ENCODE measurements at regions not wholly inside any gene's neighbourhood (a gene's known extent, or its start where the extent isn't known, plus 50 kb on each side); places are given as distances from the start of the nearest gene placed in this dataset.

DNA sequence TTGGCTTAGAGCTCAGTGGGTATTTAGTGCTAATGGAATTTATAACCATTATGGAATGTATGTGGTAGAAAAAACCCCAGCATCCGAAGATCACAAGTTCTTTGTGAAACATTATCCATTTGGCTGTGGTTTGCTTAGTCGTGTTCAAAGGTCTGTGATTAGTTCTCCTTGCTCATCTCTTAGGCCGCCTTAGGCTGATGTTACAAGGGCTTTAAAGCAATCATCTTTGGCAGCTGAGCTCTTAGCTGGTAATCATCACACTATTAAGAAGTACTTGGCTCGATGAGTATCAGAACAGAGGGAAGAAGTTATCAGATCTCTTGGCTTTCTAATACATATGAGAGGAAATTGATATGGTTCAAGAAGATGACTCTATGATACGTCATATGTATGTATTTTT is 124.1 kb upstream of the E2F7 start:
- DNase-seq, result no peak

DNA sequence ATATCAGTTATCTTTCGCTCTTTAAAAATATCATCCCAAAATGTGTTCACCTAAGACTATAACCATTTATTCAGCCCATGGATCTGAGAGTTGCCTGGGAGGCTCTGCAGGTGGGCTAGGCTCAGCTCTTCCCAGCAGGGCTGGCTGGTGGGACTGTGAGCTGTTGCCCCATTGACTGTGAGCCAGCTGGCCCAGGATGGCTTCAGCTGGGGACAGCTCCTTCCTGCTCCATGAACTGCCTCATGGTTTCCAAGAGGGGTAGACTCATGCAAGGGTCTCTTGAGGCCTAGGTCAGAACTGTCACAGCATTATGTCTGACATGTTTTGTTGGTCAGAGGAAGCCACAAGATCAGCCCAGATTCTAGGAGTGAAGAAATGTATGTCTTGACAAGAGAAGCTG is 114.1 kb upstream of the E2F7 start:
- DNase-seq, result no peak

DNA sequence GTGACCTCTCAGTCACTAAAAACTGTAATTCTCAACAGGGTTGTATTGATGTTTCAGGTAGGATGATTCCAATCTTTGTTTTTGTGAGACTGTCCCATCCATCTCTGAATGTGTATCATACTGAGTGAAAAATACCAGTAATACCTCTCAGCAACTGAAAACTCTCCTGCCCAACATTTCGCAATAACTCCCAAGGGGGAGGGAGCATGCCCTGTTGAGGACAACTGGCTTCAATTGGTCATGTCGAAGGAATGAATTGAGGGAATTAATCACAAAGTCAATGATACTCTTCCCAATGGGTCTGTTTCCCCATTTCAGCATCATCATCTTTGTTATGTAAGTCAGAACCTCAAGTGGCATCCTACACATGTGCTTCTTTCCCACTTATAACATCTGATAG is 102.4 kb upstream of the E2F7 start:
- no peak for DNase-seq

DNA sequence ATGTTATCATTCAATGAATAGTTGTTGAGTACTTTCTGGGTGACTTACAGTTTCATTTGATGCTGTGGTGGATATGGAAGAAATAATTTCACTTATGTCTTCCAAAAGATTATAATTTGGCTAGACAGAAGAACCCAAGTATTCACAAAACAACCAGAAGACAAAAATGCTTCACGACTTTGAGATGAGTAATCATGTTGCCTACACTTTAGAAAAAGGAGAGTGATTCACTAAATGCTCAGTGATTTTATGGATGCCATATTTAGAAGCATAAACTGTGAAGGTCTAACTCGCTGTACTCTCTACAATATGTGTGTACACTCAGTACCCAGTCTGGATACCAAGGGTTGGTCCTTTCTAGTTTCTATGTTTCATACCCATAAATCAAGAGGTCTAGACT is 101.3 kb upstream of the E2F7 start:
- DNase-seq, result no peak

DNA sequence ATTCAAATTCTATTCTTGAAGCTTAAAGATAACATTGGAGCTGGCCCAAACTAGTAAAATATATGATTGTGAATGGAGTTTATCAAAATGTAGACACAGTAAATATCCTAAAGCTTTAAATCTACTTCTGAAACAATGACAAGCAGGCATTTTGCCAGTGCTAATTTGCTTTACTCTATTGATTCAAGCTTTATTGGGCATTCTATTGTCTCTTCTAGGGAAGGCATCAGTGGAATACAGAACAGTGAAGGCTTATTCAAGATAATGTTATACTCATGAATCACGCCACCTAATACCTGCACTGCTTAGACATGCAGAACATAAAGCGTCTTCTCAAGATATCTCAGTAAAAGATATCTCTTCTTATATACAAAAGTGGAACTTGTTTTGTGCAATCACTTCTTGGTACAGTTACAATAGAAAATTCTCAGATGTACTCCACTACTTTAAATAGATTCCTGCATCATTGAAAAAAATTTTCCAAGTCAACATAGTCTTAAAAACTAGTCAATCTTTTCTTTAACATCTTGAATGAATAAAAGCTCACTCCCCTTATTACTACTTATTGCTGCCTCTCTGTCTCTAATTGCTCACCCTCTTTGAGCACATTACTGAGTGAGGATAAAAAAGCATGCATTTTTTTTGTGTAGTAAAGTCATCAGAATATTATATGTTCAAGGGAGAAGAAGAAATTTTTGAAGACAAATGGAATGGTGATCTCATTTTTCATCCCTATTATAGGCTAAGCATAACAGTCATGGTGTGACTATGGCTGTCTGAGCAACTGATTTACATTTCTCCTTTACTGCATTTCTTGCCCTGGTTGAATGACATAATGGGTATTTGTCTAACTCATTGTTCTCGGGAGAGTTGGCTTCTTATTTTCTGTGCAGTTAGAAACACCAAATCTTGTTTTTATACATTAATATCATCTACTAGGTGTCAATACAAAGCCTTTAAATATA is 98.0 kb upstream of the E2F7 start:
- no peak for DNase-seq

DNA sequence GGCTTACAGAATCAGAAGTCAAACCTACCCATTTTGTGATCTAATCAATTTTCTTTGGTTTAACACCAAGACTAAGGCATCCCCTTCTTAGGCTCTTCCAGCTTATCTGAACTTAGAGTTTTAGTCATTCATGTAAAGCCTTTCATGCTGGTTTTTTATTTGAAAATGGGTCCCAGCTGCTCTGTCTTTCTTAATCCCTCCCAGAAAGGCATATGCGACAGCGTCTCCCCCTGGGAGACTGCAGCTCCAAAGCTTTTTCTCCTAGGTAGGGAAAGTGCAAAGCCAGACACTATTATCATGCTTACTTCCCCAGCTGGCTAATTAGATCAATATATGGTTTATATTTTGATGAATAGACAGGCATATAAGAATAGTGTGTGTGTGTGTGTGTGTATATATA is 96.6 kb upstream of the E2F7 start:
- DNase-seq, result no peak

DNA sequence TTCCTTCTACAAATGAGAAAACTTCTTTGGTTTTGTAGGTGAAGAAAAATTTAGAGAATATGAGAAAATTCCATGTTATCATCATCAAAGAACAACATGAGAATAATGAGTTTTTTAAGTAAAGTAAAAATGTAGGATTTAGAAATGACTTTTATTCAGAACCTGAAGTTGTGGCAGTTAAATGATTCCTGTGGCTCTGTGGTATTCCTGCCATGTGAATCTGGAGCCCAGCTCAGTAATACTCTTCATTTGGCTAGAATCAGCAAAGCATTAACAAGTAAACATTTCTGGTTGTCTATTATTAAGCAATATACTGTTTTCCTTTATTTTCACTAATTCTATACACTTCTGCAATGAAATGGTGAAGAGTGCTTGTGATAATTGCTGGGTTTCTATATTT is 95.6 kb upstream of the E2F7 start:
- DNase-seq, result no peak

DNA sequence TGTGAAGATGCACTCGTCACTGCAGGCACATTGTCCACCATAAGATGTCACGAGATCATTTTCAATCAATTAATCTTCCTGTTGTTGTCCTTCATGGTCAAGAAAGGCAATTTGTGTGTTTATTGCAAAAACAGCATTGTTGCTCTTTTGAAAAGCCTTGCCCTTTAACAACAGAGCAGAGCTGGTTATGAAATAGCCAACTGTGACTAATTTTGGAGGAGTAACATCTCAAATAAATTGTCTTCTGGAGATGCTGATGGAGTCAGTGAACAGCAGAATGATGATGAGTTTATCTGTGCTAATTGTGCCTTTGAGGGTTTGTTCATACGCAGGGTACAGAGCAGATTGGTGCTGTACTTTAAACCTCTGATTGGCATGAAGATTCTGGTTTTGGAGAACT is 88.3 kb upstream of the E2F7 start:
- no peak for DNase-seq

DNA sequence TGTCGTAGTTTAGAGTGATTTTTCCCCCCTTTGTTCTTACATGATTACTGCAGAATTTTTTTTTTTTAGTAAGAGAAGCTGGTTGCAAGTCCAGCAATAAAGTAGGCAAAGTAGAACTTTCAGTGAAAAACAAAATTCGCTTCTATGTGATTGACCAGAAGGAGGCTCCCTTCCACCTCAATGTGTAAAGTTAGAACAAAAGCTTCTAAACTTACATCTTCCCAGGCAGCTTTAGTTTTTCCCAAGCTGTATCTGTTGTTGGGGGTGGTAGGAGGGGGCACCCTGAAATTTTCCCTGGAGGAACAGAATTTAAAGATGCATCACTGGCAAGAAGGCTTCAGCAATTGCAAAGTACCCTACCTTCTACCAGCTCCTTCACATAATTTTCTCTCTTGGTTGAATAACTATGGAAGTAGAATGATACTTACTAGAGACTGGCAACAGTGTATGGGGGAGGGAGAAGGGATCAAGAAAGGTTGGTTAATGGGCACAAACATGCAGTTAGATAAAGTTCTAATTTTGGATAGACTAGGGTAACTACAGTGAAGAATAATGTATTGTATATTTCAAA is 87.3 kb upstream of the E2F7 start:
- peak in 1 of 2 experiments; percentile 37 for DNase-seq

DNA sequence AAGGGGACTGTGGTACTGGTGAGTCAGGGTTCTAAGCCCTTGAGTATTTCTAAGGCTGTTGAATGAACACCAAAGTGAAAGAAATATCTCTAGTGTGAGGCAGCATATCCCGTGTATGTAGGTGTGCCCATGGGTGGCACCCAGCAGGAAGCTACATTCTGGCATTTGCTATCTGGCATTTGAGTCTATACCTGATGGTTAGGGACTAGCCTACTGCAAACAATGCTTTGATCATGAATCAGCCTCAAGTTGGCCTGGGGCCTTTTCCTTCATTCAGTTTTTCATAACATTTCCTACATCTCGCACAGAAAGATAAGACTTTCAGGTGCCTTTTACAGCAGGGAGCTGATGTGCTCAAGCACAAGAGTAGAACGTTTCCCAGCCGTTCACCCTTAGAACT is 85.7 kb upstream of the E2F7 start:
- no peak for DNase-seq

DNA sequence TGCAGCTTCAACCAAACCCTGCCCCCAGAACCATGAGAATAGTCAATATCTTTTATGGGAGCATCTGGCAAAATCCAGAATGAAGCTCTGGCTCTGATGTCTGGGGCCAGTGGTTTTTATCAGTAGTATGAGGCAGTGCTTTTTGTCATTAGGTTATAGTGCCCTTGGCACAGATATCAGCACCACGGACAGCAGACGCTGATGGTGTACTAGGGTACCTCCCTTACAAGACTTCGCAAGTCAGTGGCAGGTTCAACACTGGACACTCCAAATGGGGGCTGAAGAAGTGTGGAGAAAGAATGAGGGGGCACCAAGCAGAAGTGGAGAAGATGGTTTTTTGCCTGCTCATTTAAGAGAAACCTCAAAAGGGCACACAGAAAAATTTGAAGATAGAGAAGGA is 68.2 kb upstream of the E2F7 start:
- DNase-seq, result no peak

DNA sequence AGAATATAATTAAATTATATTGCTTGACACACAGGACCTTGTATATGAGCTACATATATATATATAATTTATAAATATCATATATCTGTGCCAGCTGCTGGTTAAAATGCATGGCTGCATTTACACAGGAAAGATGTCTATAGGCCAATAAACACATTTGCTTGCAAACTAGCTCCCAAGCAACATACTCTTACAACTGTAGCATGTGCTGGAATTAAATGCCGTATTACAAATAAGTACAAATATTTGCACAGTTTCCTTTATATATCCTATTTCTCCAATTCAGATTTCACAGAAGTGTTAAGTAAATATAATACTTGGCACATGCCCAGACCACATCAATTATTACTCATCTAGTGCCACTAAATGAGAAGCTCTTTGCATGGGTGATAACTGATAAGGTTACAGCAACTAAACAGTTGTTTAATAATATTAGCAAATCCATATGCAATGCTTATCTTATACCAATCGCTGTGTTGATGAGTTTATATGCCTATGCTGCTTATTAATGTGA is 66.7 kb upstream of the E2F7 start:
- DNase-seq, result no peak

DNA sequence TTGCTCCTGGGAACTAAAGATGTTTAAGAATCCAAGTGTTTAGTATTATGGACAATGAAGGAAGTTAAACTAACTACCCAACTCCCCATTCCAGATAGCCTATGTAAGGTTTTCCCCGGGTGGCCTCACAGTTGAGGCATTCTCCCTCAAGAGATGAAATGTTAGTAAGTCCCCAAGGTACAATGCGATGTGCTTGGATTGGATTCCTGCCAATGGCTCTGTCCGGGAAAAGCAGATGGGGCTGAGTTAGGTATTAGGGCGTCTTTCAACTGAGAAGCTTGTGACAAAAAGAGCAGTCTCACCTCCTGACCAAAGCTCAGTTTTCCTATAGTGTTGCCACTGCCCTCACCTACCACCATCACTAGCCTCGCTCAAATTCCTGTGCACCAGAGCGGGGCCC is 64.8 kb upstream of the E2F7 start:
- no peak for DNase-seq

DNA sequence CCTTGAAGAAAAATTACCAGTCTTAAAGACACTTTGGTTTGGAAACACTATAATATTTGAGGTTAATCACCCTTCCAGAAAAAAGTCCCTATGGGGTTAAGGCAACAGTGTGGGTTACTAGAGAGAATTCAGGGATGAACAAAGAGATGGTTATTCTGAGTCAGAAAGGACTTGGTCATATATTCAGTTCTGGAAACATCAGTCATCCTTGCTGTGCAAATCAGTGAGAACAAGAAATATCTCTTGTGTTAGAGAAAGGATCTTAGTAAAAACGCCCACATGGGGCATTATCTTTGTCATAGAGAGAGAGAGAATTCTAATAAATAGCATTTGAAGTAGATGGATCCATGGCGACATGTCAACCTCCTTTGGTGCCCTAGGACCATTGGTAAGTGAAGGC is 59.4 kb upstream of the E2F7 start:
- no peak for DNase-seq

DNA sequence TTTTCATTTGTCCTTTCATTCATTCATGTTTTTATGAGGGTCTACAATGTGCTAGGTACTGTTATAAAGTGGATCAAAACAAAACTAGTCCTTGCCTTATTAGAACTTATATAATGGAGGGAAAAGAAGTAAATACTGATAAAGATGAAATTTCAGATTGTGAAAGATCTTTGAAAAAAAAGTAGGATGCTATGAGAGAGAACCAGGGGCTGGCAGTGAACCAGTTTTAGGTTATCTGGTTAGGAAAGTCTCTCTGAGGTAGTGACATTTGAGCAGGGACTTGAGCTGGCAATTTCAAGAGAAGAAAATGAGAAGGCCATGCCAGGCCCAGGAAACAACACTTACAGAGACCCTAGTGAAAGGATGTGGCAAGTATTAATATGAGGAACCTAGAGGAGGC is 57.3 kb upstream of the E2F7 start:
- DNase-seq, result no peak

DNA sequence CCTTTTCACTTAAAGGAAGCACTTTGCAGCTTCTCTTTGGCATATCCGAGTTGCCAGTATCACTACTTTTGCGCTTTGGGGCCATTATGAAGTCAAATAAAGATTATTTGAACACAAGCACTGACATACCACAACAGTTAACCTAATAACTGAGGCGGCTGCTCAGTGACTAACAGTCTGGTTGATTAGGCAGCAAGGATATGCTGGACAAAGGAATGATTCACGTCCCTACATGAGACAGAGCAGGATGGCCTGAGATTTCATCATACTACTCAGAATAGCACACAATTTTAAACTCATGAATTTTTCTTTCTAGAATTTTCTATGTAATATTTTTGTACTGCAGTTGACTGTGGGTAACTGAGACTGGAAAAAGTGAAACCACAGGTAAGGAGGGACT is 56.9 kb upstream of the E2F7 start:
- peak; percentile 57 to 83 for DNase-seq

DNA sequence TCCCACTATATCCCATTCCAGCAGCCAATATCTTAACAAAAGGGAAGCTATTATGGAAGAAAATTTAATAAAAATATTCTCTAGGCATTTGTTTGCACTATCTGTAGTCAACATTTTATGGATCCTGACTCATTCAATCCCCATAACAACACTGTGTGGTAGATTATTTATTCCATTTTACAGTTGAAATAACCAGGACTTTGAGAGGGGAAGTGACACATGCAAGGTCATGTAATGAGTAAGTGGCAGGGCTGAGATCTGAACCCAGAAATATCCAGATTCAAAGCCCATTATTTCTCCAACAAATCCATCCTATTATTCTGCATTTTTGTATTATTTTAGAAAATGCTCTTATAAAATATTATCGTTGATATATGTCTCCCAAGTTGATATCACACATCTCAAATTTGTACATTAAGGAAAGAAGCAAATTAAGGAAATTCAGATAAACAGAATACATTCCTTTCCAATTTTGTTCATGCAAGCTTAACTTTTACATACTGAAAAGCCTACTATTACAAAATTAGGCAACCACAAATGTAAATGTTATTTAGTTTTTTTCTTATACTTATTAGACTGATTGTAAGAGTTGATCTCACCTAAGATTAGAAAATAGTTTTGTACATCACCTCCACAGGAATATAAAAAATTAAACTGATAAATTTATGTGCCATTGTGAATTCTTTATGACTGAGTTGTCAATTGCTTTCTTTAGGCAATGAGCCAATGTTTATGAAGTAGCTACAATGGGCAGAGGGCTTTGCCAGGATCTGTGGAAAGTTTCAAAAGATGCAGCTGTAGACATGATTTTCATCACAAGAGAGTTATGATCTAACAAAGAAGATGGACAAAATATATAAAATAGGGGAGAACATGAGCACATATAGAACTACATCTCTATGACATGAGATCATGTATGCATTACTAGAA is 55.1 kb upstream of the E2F7 start:
- DNase-seq, result peak; percentile 47 to 73

DNA sequence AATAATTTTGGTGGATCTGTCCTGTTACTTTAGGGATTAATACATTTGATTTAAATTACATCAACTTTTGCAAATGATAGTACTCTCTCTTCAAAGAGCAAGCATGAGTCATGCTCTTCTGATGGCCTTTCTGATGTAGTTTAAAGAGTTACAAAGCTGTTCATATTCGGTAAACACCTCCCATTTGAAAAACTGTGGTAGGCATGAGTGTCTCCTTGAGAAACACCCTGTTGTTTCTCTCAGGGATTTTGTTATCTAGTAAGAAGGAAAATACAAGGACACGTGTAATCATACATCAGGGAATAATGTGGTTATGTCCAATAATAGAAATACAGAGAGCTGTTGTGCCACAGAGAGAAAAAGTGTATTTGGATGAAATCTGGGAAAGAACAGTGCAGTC is 53.3 kb upstream of the E2F7 start:
- DNase-seq, result no peak

DNA sequence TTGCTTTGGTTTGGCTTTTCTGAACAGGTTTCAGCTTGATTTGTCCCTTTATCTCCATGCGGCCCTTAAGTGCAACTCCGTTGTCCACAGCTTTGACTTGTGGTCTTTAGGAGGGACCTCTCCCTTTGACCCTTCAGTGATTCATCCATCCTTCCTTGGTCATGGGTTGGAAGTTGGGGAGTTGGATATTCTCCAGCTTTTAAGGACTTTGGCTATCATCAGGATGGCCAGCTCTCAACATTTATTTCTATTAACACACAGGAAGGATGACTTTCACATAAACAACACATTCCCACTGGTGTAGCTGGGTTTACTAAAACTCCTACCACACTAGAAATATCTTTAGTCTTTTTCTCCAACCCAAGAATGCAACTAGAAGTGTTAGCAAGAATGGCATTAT is 50.9 kb upstream of the E2F7 start:
- DNase-seq, result no peak

DNA sequence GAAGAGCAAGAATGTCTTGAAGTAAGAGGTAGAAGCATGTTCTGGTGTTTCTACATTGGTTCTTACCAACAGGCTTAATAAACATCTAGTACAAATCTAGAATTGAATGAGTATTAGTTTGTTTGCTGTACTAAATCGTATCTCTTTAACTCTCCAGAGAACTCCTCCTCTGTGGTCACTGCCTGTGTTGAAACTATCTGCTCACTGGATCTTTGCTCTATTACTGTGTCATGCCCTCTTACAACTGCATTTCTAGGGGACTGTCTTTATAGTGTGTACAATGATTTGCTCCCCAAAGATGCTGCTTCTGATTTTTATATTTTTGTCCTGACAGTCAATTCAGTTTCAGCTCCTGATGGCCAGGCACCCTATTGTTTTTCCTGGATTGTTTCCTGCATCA is 50.1 kb upstream of the E2F7 start:
- DNase-seq, result no peak
